Suprapubic skin (tissue), 3 donors: ENCODE measurements at regions not wholly inside any gene's neighbourhood (a gene's known extent, or its start where the extent isn't known, plus 50 kb on each side); places are given as distances from the start of the nearest gene placed in this dataset.

Source experiments
- EP300 ChIP-seq: sonication (generic); formaldehyde crosslinking; IDR thresholded peaks from one replicate; pipeline ENCODE4 v1.6.1; 2017; ENCODE audit warnings: antibody characterized with exemption
- POLR2A ChIP-seq, 2 donors: fragments of 450-650 bp; IDR thresholded peaks; one replicate each; pipeline ENCODE4 v1.6.1; 2017; ENCODE audit warnings: antibody characterized with exemption in 2 of 2, mild to moderate bottlenecking in 2 of 2, moderate library complexity in 2 of 2
- TF ChIP-seq, protein P1 (sequence below), 2 donors: fragments of 200-600 bp in 1 of 2; fragments of 450-650 bp in 1 of 2; sonication (generic) in 1 of 2; IDR thresholded peaks; one replicate each; pipeline ENCODE4 v1.5.1; 2016 to 2019; ENCODE audit warnings: antibody characterized with exemption in 2 of 2, mild to moderate bottlenecking in 1 of 2, moderate library complexity in 1 of 2

DNA sequence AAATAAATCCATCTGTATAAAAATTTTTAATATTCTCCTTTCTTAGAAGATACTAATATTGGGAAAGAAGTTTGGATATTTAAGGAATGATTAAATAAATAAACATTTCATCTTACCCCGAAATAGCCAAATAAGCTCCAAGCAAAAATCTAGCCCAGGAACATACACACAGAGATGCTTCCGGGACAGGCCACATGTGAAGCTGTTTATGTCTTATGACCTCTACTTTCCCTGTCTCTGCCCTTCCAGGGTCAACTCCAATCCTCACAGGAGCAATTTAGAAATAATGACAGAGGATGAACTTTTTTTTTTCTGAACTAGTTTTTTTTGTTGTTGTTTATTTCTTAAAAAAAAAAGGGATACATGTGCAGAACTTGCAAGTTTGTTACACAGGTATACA, 89.4 kb downstream of the BTG1 start:
- TF ChIP-seq, protein P1, sequence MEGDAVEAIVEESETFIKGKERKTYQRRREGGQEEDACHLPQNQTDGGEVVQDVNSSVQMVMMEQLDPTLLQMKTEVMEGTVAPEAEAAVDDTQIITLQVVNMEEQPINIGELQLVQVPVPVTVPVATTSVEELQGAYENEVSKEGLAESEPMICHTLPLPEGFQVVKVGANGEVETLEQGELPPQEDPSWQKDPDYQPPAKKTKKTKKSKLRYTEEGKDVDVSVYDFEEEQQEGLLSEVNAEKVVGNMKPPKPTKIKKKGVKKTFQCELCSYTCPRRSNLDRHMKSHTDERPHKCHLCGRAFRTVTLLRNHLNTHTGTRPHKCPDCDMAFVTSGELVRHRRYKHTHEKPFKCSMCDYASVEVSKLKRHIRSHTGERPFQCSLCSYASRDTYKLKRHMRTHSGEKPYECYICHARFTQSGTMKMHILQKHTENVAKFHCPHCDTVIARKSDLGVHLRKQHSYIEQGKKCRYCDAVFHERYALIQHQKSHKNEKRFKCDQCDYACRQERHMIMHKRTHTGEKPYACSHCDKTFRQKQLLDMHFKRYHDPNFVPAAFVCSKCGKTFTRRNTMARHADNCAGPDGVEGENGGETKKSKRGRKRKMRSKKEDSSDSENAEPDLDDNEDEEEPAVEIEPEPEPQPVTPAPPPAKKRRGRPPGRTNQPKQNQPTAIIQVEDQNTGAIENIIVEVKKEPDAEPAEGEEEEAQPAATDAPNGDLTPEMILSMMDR (IDR thresholded peaks at IDR 0.05): no peak
- TF ChIP-seq POLR2A (IDR thresholded peaks at IDR 0.05) (no peak), EP300 (no peak)
